OCI-LY1 (cell line): ENCODE measurements at regions not wholly inside any gene's neighbourhood (a gene's known extent, or its start where the extent isn't known, plus 50 kb on each side); places are given as distances from the start of the nearest gene placed in this dataset.

Source experiments
- H2AFZ ChIP-seq: fragments of 200-600 bp; sonication (generic), shearing (Covaris generic); 2 replicates; pipeline ENCODE4 v1.6.0; 2014; ENCODE audit warnings: antibody characterized with exemption, mild to moderate bottlenecking, low read length
- H3F3A ChIP-seq: fragments of 200-600 bp; sonication (generic), shearing (Covaris generic); 2 replicates; pipeline ENCODE4 v1.6.0; 2014; ENCODE audit warnings: mild to moderate bottlenecking, antibody characterized with exemption, low read length, moderate library complexity; ENCODE audit not compliant: insufficient read depth
- H3K27ac ChIP-seq: fragments of 200-600 bp; sonication (generic); 2 replicates; pipeline ENCODE4 v1.5.1; 2014; ENCODE audit warnings: low read length, mixed run types, mild to moderate bottlenecking, low read depth; ENCODE audit not compliant: poor library complexity, severe bottlenecking
- H3K27me3 ChIP-seq: fragments of 200-600 bp; sonication (generic); 2 replicates; pipeline ENCODE4 v1.6.0; 2014; ENCODE audit warnings: antibody characterized with exemption, mild to moderate bottlenecking, low read length, moderate library complexity; ENCODE audit not compliant: insufficient read depth
- H3K36me3 ChIP-seq: fragments of 200-600 bp; sonication (generic); 2 replicates; pipeline ENCODE4 v1.6.1; 2014; ENCODE audit warnings: mild to moderate bottlenecking, antibody characterized with exemption, low read length, moderate library complexity, mixed read lengths; ENCODE audit not compliant: insufficient read depth
- H3K4me1 ChIP-seq: fragments of 200-600 bp; sonication (generic); 2 replicates; pipeline ENCODE4 v1.5.1; 2014; ENCODE audit warnings: mild to moderate bottlenecking, low read length, moderate library complexity; ENCODE audit not compliant: insufficient read depth, severe bottlenecking
- H3K4me2 ChIP-seq: fragments of 200-600 bp; sonication (generic), shearing (Covaris generic); 2 replicates; pipeline ENCODE4 v1.6.1; 2014; ENCODE audit warnings: low read length
- H3K4me3 ChIP-seq: fragments of 200-600 bp; sonication (generic); 2 replicates; pipeline ENCODE4 v1.5.1; 2014; ENCODE audit warnings: low read length, low read depth, mild to moderate bottlenecking, mixed read lengths; ENCODE audit not compliant: poor library complexity, severe bottlenecking
- H3K79me2 ChIP-seq: fragments of 200-600 bp; shearing (Covaris generic); 2 replicates; pipeline ENCODE4 v1.6.1; 2016; ENCODE audit warnings: mixed run types, low read length, mixed read lengths; ENCODE audit not compliant: insufficient read depth
- H3K9ac ChIP-seq: fragments of 200-600 bp; sonication (generic), shearing (Covaris generic); 2 replicates; pipeline ENCODE4 v1.6.1; 2014; ENCODE audit warnings: mild to moderate bottlenecking, low read length, mixed read lengths
- H3K9me2 ChIP-seq: fragments of 200-600 bp; sonication (generic), shearing (Covaris generic); 2 replicates; pipeline ENCODE4 v1.6.1; 2014; ENCODE audit warnings: low read depth, mild to moderate bottlenecking, low read length, mixed read lengths
- H3K9me3 ChIP-seq: fragments of 200-600 bp; shearing (Covaris generic); 2 replicates; pipeline ENCODE4 v1.6.1; 2014; ENCODE audit warnings: low read length, mixed read lengths
- H4K20me1 ChIP-seq: fragments of 200-600 bp; sonication (generic), shearing (Covaris generic); 2 replicates; pipeline ENCODE4 v1.6.0; 2016; ENCODE audit warnings: mild to moderate bottlenecking, low read length; ENCODE audit not compliant: insufficient read depth
- EZH2 ChIP-seq: fragments of 200-600 bp; sonication (generic), shearing (Covaris generic); IDR thresholded peaks from 2 replicates; pipeline ENCODE4 v1.8.0; 2017; ENCODE audit warnings: borderline replicate concordance, mixed run types, mild to moderate bottlenecking, antibody characterized with exemption, low read length, moderate library complexity, mixed read lengths
- TF ChIP-seq, protein P1 (sequence below): fragments of 200-600 bp; sonication (generic), shearing (Covaris generic); IDR thresholded peaks from 2 replicates; pipeline ENCODE4 v1.5.1; 2017; ENCODE audit warnings: mild to moderate bottlenecking, antibody characterized with exemption, low read length, moderate library complexity, mixed read lengths

DNA sequence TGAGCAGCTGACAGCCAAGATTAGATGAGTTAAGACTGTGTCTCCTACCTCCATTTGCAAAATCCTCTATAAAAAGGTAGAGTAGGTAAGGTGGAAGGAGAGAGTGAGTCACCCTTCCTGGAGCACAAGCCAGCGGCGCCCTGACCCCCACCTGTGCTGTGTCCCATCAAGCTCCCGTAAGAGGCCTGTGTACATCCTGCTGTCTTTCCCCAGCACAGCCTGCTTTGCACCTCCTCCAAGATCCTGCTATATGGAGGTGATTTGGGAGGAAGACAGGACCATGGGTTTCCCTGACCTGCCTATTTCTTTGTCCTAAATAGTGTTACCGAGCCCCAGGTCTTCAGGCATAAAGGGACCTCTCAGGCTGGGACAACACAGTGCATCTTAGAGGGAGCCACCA lies 62.3 kb upstream of the UQCRFS1 start:
- no peak overlapping the region for H3K9ac ChIP-seq
- H3K9me2 ChIP-seq: no peaks in the 10 kb centered on the region
- H3K4me1 ChIP-seq: no peaks in the 10 kb centered on the region
- H3F3A ChIP-seq: no peaks in the 10 kb centered on the region
- no peaks in the 10 kb centered on the region for H3K9me3 ChIP-seq
- no peak overlapping the region for H2AFZ ChIP-seq
- TF ChIP-seq, protein P1, sequence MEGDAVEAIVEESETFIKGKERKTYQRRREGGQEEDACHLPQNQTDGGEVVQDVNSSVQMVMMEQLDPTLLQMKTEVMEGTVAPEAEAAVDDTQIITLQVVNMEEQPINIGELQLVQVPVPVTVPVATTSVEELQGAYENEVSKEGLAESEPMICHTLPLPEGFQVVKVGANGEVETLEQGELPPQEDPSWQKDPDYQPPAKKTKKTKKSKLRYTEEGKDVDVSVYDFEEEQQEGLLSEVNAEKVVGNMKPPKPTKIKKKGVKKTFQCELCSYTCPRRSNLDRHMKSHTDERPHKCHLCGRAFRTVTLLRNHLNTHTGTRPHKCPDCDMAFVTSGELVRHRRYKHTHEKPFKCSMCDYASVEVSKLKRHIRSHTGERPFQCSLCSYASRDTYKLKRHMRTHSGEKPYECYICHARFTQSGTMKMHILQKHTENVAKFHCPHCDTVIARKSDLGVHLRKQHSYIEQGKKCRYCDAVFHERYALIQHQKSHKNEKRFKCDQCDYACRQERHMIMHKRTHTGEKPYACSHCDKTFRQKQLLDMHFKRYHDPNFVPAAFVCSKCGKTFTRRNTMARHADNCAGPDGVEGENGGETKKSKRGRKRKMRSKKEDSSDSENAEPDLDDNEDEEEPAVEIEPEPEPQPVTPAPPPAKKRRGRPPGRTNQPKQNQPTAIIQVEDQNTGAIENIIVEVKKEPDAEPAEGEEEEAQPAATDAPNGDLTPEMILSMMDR: no peak
- TF ChIP-seq EZH2: no peak
- H3K4me3 ChIP-seq: no peak overlapping the region
- H3K4me2 ChIP-seq: no peak overlapping the region
- no peaks in the 10 kb centered on the region for H3K79me2 ChIP-seq
- H3K27ac ChIP-seq: no peak overlapping the region
- no peaks in the 10 kb centered on the region for H4K20me1 ChIP-seq
- no peaks in the 10 kb centered on the region for H3K27me3 ChIP-seq
- H3K36me3 ChIP-seq: no peaks in the 10 kb centered on the region

- TF ChIP-seq, protein P1: no peak
- no peak for TF ChIP-seq EZH2
- no peaks in the 10 kb centered on the region for H4K20me1 ChIP-seq
- no peak overlapping the region for H3K4me3 ChIP-seq
- H3K27me3 ChIP-seq: no peaks in the 10 kb centered on the region
- H3F3A ChIP-seq: no peaks in the 10 kb centered on the region
- no peaks in the 10 kb centered on the region for H3K9me3 ChIP-seq
- H3K27ac ChIP-seq: no peak overlapping the region
- no peak overlapping the region for H3K4me2 ChIP-seq
- no peaks in the 10 kb centered on the region for H3K36me3 ChIP-seq
- H2AFZ ChIP-seq: no peak overlapping the region
- no peak overlapping the region for H3K9ac ChIP-seq
- H3K79me2 ChIP-seq: no peaks in the 10 kb centered on the region
- no peaks in the 10 kb centered on the region for H3K4me1 ChIP-seq
- no peaks in the 10 kb centered on the region for H3K9me2 ChIP-seq
Observed at GRCh38 chr19:29277102-29277501, 64.2 kb upstream of the UQCRFS1 start.

- TF ChIP-seq, protein P1: no peak
- no peak for TF ChIP-seq EZH2
- H3K4me3 ChIP-seq: no peak overlapping the region
- no peaks in the 10 kb centered on the region for H3K79me2 ChIP-seq
- H3K27me3 ChIP-seq: no peaks in the 10 kb centered on the region
- H3K9ac ChIP-seq: no peak overlapping the region
- no peaks in the 10 kb centered on the region for H3K4me1 ChIP-seq
- no peaks in the 10 kb centered on the region for H3K9me2 ChIP-seq
- no peak overlapping the region for H3K27ac ChIP-seq
- no peak overlapping the region for H3K4me2 ChIP-seq
- no peaks in the 10 kb centered on the region for H3F3A ChIP-seq
- H3K36me3 ChIP-seq: no peaks in the 10 kb centered on the region
- H2AFZ ChIP-seq: no peak overlapping the region
- H3K9me3 ChIP-seq: no peaks in the 10 kb centered on the region
- no peaks in the 10 kb centered on the region for H4K20me1 ChIP-seq
Observed at GRCh38 chr19:29278716-29279115, 65.8 kb upstream of the UQCRFS1 start.
